ENCODE measurements at regions not wholly inside any gene's neighbourhood (a gene's known extent, or its start where the extent isn't known, plus 50 kb on each side); places are given as distances from the start of the nearest gene placed in this dataset.

- H3K4me1 ChIP-seq = no peaks in the 10 kb centered on the region
- H3K36me3 ChIP-seq = no peaks in the 10 kb centered on the region
- Mint-ChIP-seq H3K36me3 (no peaks in the 10 kb centered on the region), H3K27ac (no peak overlapping the region), H3K4me1 (no peaks in the 10 kb centered on the region), H3K27me3 (ENCODE audit: insufficient read depth, low read depth) (no peaks in the 10 kb centered on the region), H3K9me3 (no peaks in the 10 kb centered on the region), H3K4me3 (no peak overlapping the region)
- no peaks in the 10 kb centered on the region for H4K20me1 ChIP-seq (ENCODE audit: low read depth)
- no peaks in the 10 kb centered on the region for H3F3A ChIP-seq (ENCODE audit: low read depth)
- DNase-seq (ENCODE audit: low spot score) = no peak
- TF ChIP-seq EZH2 (IDR thresholded peaks at IDR 0.05) (no peak), EZH2phosphoT487 (IDR thresholded peaks at IDR 0.05) (no peak), CTCF (IDR thresholded peaks at IDR 0.05) (no peak)
- no peak overlapping the region for H3K27ac ChIP-seq
- H3K79me2 ChIP-seq (ENCODE audit: low read depth) = no peaks in the 10 kb centered on the region
- no peaks in the 10 kb centered on the region for H3K9me3 ChIP-seq (ENCODE audit: low read depth)
- H3K4me2 ChIP-seq = no peak overlapping the region
- H3K4me3 ChIP-seq = no peak overlapping the region
- no peaks in the 10 kb centered on the region for H3K27me3 ChIP-seq
- no peak overlapping the region for H3K9ac ChIP-seq
- H2AFZ ChIP-seq (replicated peaks) = no peak overlapping the region
Observed at GRCh38 chr2:186919296-186919695, 70.3 kb upstream of the ZSWIM2 start.

GRCh38 chr2:186918495-186918894 is 69.5 kb upstream of the ZSWIM2 start:
- Mint-ChIP-seq H3K27me3 (ENCODE audit: insufficient read depth, low read depth) (no peaks in the 10 kb centered on the region), H3K4me1 (no peaks in the 10 kb centered on the region), H3K36me3 (no peaks in the 10 kb centered on the region), H3K9me3 (no peaks in the 10 kb centered on the region), H3K4me3 (no peak overlapping the region), H3K27ac (no peak overlapping the region)
- Histone ChIP-seq H3K27ac (no peak overlapping the region), H3K4me3 (no peak overlapping the region), H4K20me1 (ENCODE audit: low read depth) (no peaks in the 10 kb centered on the region), H3K4me1 (no peaks in the 10 kb centered on the region), H2AFZ (replicated peaks) (no peak overlapping the region), H3K27me3 (no peaks in the 10 kb centered on the region), H3K36me3 (no peaks in the 10 kb centered on the region), H3F3A (ENCODE audit: low read depth) (no peaks in the 10 kb centered on the region), H3K79me2 (ENCODE audit: low read depth) (no peaks in the 10 kb centered on the region), H3K4me2 (no peak overlapping the region), H3K9me3 (ENCODE audit: low read depth) (no peaks in the 10 kb centered on the region), H3K9ac (no peak overlapping the region)
- DNase-seq (ENCODE audit: low spot score) = no peak
- TF ChIP-seq EZH2 (IDR thresholded peaks at IDR 0.05) (no peak), CTCF (IDR thresholded peaks at IDR 0.05) (no peak), EZH2phosphoT487 (IDR thresholded peaks at IDR 0.05) (no peak)

- TF ChIP-seq EZH2 (IDR thresholded peaks at IDR 0.05) = no peak
- no peak for TF ChIP-seq CTCF (IDR thresholded peaks at IDR 0.05)
- no peak for TF ChIP-seq EZH2phosphoT487 (IDR thresholded peaks at IDR 0.05)
- H3K27me3 ChIP-seq = no peaks in the 10 kb centered on the region
- no peak for DNase-seq (ENCODE audit: low spot score)
- no peaks in the 10 kb centered on the region for H3K4me1 ChIP-seq
- H3K27ac ChIP-seq = no peak overlapping the region
- Mint-ChIP-seq H3K4me3 (no peak overlapping the region), H3K27me3 (ENCODE audit: insufficient read depth, low read depth) (no peaks in the 10 kb centered on the region), H3K9me3 (no peaks in the 10 kb centered on the region), H3K27ac (no peak overlapping the region), H3K36me3 (no peaks in the 10 kb centered on the region), H3K4me1 (no peaks in the 10 kb centered on the region)
- H4K20me1 ChIP-seq (ENCODE audit: low read depth) = no peaks in the 10 kb centered on the region
- no peak overlapping the region for H2AFZ ChIP-seq (replicated peaks)
- no peak overlapping the region for H3K9ac ChIP-seq
- H3K4me3 ChIP-seq = no peak overlapping the region
- H3K79me2 ChIP-seq (ENCODE audit: low read depth) = no peaks in the 10 kb centered on the region
- H3K4me2 ChIP-seq = no peak overlapping the region
- H3F3A ChIP-seq (ENCODE audit: low read depth) = no peaks in the 10 kb centered on the region
- no peaks in the 10 kb centered on the region for H3K36me3 ChIP-seq
- H3K9me3 ChIP-seq (ENCODE audit: low read depth) = no peaks in the 10 kb centered on the region
Observed at GRCh38 chr2:186917866-186918265, 68.9 kb upstream of the ZSWIM2 start.

GRCh38 chr2:186913870-186914269 is 64.9 kb upstream of the ZSWIM2 start:
- no peaks in the 10 kb centered on the region for H3K79me2 ChIP-seq (ENCODE audit: low read depth)
- Mint-ChIP-seq H3K27ac (no peak overlapping the region), H3K36me3 (no peaks in the 10 kb centered on the region), H3K9me3 (no peaks in the 10 kb centered on the region), H3K4me1 (no peaks in the 10 kb centered on the region), H3K27me3 (ENCODE audit: insufficient read depth, low read depth) (peaks cover 2% of the 10 kb centered on the region), H3K4me3 (no peak overlapping the region)
- H3K4me3 ChIP-seq = no peak overlapping the region
- H3K4me1 ChIP-seq = no peaks in the 10 kb centered on the region
- H4K20me1 ChIP-seq (ENCODE audit: low read depth) = no peaks in the 10 kb centered on the region
- H3K27ac ChIP-seq = no peak overlapping the region
- TF ChIP-seq CTCF (IDR thresholded peaks at IDR 0.05) (no peak), EZH2phosphoT487 (IDR thresholded peaks at IDR 0.05) (no peak), EZH2 (IDR thresholded peaks at IDR 0.05) (no peak)
- no peak overlapping the region for H2AFZ ChIP-seq (replicated peaks)
- no peaks in the 10 kb centered on the region for H3F3A ChIP-seq (ENCODE audit: low read depth)
- H3K9ac ChIP-seq = no peak overlapping the region
- no peaks in the 10 kb centered on the region for H3K9me3 ChIP-seq (ENCODE audit: low read depth)
- no peak for DNase-seq (ENCODE audit: low spot score)
- no peaks in the 10 kb centered on the region for H3K27me3 ChIP-seq
- H3K4me2 ChIP-seq = no peak overlapping the region
- H3K36me3 ChIP-seq = no peaks in the 10 kb centered on the region

Data from neural progenitor cell (in vitro differentiated cells).